OCI-LY1 (cell line): ENCODE measurements at regions not wholly inside any gene's neighbourhood (a gene's known extent, or its start where the extent isn't known, plus 50 kb on each side); places are given as distances from the start of the nearest gene placed in this dataset.

ENCODE experiments used
- CTCF ChIP-seq: fragments of 200-600 bp; sonication (generic), shearing (Covaris generic); IDR thresholded peaks from 2 replicates; pipeline ENCODE4 v1.5.1; 2017; ENCODE audit warnings: mild to moderate bottlenecking, antibody characterized with exemption, low read length, moderate library complexity, mixed read lengths
- EZH2 ChIP-seq: fragments of 200-600 bp; sonication (generic), shearing (Covaris generic); IDR thresholded peaks from 2 replicates; pipeline ENCODE4 v1.8.0; 2017; ENCODE audit warnings: borderline replicate concordance, mixed run types, mild to moderate bottlenecking, antibody characterized with exemption, low read length, moderate library complexity, mixed read lengths

DNA sequence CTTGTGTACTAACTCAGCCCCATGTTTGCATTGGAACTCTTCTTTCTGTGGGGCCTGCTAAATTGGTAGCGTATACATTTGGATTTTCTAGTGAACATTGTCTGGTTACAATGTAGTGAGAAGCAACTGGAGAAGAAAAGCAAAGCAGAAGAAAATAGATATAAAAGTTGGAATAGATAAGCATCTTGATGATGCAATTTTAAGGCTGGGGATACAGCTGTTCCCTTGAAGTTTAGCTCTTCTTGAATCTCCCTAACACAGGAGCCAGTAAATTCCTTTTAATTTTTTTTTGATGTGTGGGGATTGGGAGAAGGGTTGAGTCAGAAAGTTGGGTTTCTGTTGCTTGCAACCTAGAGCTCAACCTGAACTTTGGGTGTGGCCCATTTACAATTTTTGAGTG lies 308.1 kb downstream of the STIM2 start:
- TF ChIP-seq CTCF = no peak
- TF ChIP-seq EZH2 = no peak
